HepG2 (cell line): ENCODE measurements at regions not wholly inside any gene's neighbourhood (a gene's known extent, or its start where the extent isn't known, plus 50 kb on each side); places are given as distances from the start of the nearest gene placed in this dataset.

Source experiments
- ATAC-seq: fragments of 200-7000 bp; cut with Tn5 transposase; 3 replicates; pipeline ENCODE4 v1.9.1; 2020; ENCODE audit warnings: mild to moderate bottlenecking, moderate library complexity
- BruUV-seq: library from RNA; stranded (reverse); fragments of 400-500 nt; replicated peaks from 2 replicates; lab custom pipeline; 2021; lab: Mats Ljungman, UMichigan
- CTCF ChIA-PET: fragments of 300-600 bp; formaldehyde crosslinking; extraction: SDS; loops from one replicate; lab custom pipeline; 2021; ENCODE audit warnings: low total read pairs, inconsistent platforms, low intra/inter-chr PET ratio; lab: Yijun Ruan, JAX
- POLR2A ChIA-PET: fragments of 350-600 bp; sonication (Branson Sonifier 250); formaldehyde crosslinking; loops from one replicate; lab custom pipeline; 2020; ENCODE audit warnings: antibody characterized with exemption, inconsistent platforms; lab: Yijun Ruan, JAX
- DNase-seq: peaks from one replicate; pipeline ENCODE4 v3.0.0-alpha.2; 2015; ENCODE audit warnings: low spot score
- FAIRE-seq: peaks from 3 replicates; lab custom pipeline; 2011; peaks lifted over from hg19 to GRCh38; lab: Jason Lieb, UNC
- H2AFZ ChIP-seq: one replicate; pipeline ENCODE4 v1.6.1; 2011; ENCODE audit warnings: low read length, inconsistent platforms
- H3K27ac ChIP-seq: fragments of 300-600 bp; 3 replicates; pipeline ENCODE4 v1.8.0; 2011; ENCODE audit warnings: mixed run types, mild to moderate bottlenecking, mixed read lengths, low read length, inconsistent platforms; ENCODE audit not compliant: insufficient read depth; ENCODE audit errors: extremely low read length
- H3K27me3 ChIP-seq, 2 experiments: fragments of 200-600 bp in 1 of 2; 2 replicates in 1 of 2; 3 replicates in 1 of 2; pipeline versions ENCODE4 v1.6.0 to v1.8.0; 2011; ENCODE audit warnings: low read length in 2 of 2, mild to moderate bottlenecking in 2 of 2, moderate library complexity in 2 of 2, inconsistent platforms in 1 of 2; ENCODE audit not compliant: insufficient read depth in 2 of 2, control insufficient read depth in 1 of 2
- H3K36me3 ChIP-seq, 2 experiments: fragments of 200-600 bp in 1 of 2; replicated peaks in 1 of 2; 2 replicates in 1 of 2; 3 replicates in 1 of 2; pipeline versions ENCODE4 v1.5.1 to v1.8.0; 2011; ENCODE audit warnings: low read length in 2 of 2, inconsistent platforms in 1 of 2; ENCODE audit not compliant: insufficient read depth in 2 of 2, control insufficient read depth in 1 of 2
- H3K4me1 ChIP-seq: 2 replicates; pipeline ENCODE4 v1.5.1; 2012; ENCODE audit warnings: low read length, inconsistent platforms; ENCODE audit not compliant: insufficient read depth
- H3K4me2 ChIP-seq: 2 replicates; pipeline ENCODE4 v1.6.0; 2011; ENCODE audit warnings: low read depth, low read length, inconsistent platforms
- H3K4me3 ChIP-seq, 3 experiments: fragments of 200-600 bp in 1 of 3; sonication (generic), shearing (Covaris generic) in 1 of 3; replicated peaks in 1 of 3; 2 replicates each; pipeline ENCODE4 v1.5.1; 2011 to 2016; ENCODE audit warnings: low read length in 3 of 3, inconsistent platforms in 2 of 3, low read depth in 2 of 3, mild to moderate bottlenecking in 2 of 3, control low read depth in 1 of 3, mixed read lengths in 1 of 3; ENCODE audit not compliant: insufficient read depth in 1 of 3
- H3K79me2 ChIP-seq: one replicate; pipeline ENCODE4 v1.6.1; 2011; ENCODE audit warnings: low read length, inconsistent platforms; ENCODE audit not compliant: insufficient read depth
- H3K9ac ChIP-seq: 2 replicates; pipeline ENCODE4 v1.6.0; 2011; ENCODE audit warnings: mild to moderate bottlenecking, low read depth, low read length, inconsistent platforms; ENCODE audit not compliant: insufficient read depth
- H3K9me3 ChIP-seq: 2 replicates; pipeline ENCODE4 v1.5.1; 2012; ENCODE audit warnings: mild to moderate bottlenecking, low read length
- H4K20me1 ChIP-seq: 2 replicates; pipeline ENCODE4 v1.6.0; 2011; ENCODE audit warnings: inconsistent platforms, mild to moderate bottlenecking, low read length, moderate library complexity; ENCODE audit not compliant: insufficient read depth
- CTCF ChIP-seq: sonication (generic); formaldehyde crosslinking; IDR thresholded peaks from 2 replicates; pipeline ENCODE4 v1.5.0; 2020; ENCODE audit warnings: mild to moderate bottlenecking, missing genetic modification reagents, moderate library complexity
- ETV6 ChIP-seq: sonication (generic); formaldehyde crosslinking; conservative IDR thresholded peaks from 2 replicates; pipeline ENCODE4 v1.4.0; 2020; ENCODE audit warnings: missing genetic modification reagents
- FIP1L1 ChIP-seq: fragments of 200-400 bp; formaldehyde crosslinking; IDR thresholded peaks from 2 replicates; pipeline ENCODE4 v1.6.1; 2018; ENCODE audit warnings: low read depth, mild to moderate bottlenecking, low read length, moderate library complexity, borderline replicate concordance; ENCODE audit not compliant: insufficient read depth
- HMG20A ChIP-seq: IDR thresholded peaks from 2 replicates; pipeline ENCODE4 v1.6.1; 2016; ENCODE audit warnings: borderline replicate concordance
- MAFF ChIP-seq: IDR thresholded peaks from 2 replicates; pipeline ENCODE4 v1.6.1; 2011; ENCODE audit warnings: low read depth, low read length, improper control_type of control experiment
- MXD3 ChIP-seq: IDR thresholded peaks from 2 replicates; pipeline ENCODE4 v1.6.1; 2016; ENCODE audit warnings: mild to moderate bottlenecking, missing biosample characterization, missing genetic modification reagents
- NBN ChIP-seq: fragments of 450-650 bp; conservative IDR thresholded peaks from 2 replicates; pipeline ENCODE4 v1.6.1; 2017
- NR0B2 ChIP-seq: sonication (generic); formaldehyde crosslinking; IDR thresholded peaks from 2 replicates; pipeline ENCODE4 v1.4.0; 2020; ENCODE audit warnings: mild to moderate bottlenecking, missing genetic modification reagents
- SMC3 ChIP-seq: IDR thresholded peaks from 2 replicates; pipeline ENCODE4 v1.6.1; 2011; ENCODE audit warnings: low read length, improper control_type of control experiment
- TEAD3 ChIP-seq: optimal IDR thresholded peaks from 2 replicates; pipeline ENCODE3; 2016; ENCODE audit warnings: borderline replicate concordance
- ZBTB26 ChIP-seq: IDR thresholded peaks from 2 replicates; pipeline ENCODE4 v1.6.1; 2016; ENCODE audit warnings: missing compliant biosample characterization, missing genetic modification reagents, borderline replicate concordance
- ZFP36L2 ChIP-seq: sonication (generic); formaldehyde crosslinking; IDR thresholded peaks from 2 replicates; pipeline ENCODE4 v1.4.0; 2020; ENCODE audit warnings: missing genetic modification reagents
- ZMAT5 ChIP-seq: sonication (generic); formaldehyde crosslinking; IDR thresholded peaks from 2 replicates; pipeline ENCODE4 v1.5.0; 2020; ENCODE audit warnings: mild to moderate bottlenecking, low read depth, missing genetic modification reagents, borderline replicate concordance
- ZNF296 ChIP-seq: sonication (generic); formaldehyde crosslinking; conservative IDR thresholded peaks from 2 replicates; pipeline ENCODE4 v1.5.0; 2020; ENCODE audit warnings: mild to moderate bottlenecking, missing genetic modification reagents
- ZNF33A ChIP-seq: sonication (generic); formaldehyde crosslinking; IDR thresholded peaks from 2 replicates; pipeline ENCODE4 v1.5.1; 2020; ENCODE audit warnings: missing genetic modification reagents, mild to moderate bottlenecking, moderate library complexity, borderline replicate concordance
- ZNF431 ChIP-seq: sonication (generic); formaldehyde crosslinking; IDR thresholded peaks from 2 replicates; pipeline ENCODE4 v1.9.0; 2022; ENCODE audit warnings: missing genetic modification reagents, low read depth, mild to moderate bottlenecking, borderline replicate concordance
- ZNF576 ChIP-seq: sonication (generic); formaldehyde crosslinking; IDR thresholded peaks from 2 replicates; pipeline ENCODE4 v1.4.0; 2020; ENCODE audit warnings: mild to moderate bottlenecking, missing genetic modification reagents
- ZNF703 ChIP-seq: sonication (generic); formaldehyde crosslinking; IDR thresholded peaks from 2 replicates; pipeline ENCODE4 v1.5.1; 2020; ENCODE audit warnings: missing genetic modification reagents, mild to moderate bottlenecking, moderate library complexity, borderline replicate concordance
- WGBS: methylation state at CpG from one replicate; pipeline ENCODE4 v1.1.6; 2017; ENCODE audit warnings: low lambda C conversion rate; 5-methylcytosine and 5-hydroxymethylcytosine counted together
- in situ Hi-C: cut with HindIII; loops from 2 replicates; pipeline ENCODE4 v1.10.0; 2017; ENCODE audit warnings: low pct_unique_long_range_greater_than_20kb; ENCODE audit not compliant: extremely low pct_ligation_motif_present
- intact Hi-C: fragments of 100-400 bp; cut with micrococcal nuclease; formaldehyde crosslinking; loops from one replicate; pipeline ENCODE4 v1.10.0; 2022; ENCODE audit not compliant: unreplicated experiment
- TF ChIP-seq, protein P1 (sequence below): IDR thresholded peaks from 2 replicates; pipeline ENCODE4 v1.6.1; 2012; ENCODE audit warnings: inconsistent platforms

DNA sequence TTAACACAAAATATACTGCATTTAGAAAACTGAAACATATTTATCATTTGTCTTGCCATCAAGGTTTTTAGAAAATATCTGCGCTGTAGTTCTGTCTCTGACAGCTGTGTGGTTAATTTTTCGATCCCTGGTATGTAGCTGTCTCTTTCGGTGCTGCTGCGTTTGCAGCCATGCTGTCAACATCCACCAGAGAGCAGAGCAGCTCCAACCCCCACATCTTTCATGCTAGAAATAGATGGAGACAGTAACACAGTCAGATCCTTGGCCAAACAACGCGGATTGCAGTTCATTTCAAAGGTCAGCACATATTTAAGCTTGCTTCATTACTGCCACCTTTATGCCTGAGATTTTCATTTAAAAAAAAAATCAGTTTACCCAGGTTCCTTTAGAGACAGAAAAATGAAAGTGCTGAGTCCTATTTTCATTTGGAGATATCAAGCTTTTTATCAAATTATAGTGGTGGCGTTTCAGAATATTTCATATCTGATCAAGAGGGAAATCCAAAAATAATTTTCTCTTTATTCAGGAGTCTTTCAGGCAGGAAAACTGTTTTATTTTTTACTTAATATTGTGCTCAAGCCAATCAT lies 157.7 kb upstream of the MMS22L start (continued):
- TF ChIP-seq ZMAT5 (CRISPR knock-in tag) (no peak), MXD3 (no peak), MAFF (peak; percentile 39), CTCF (CRISPR knock-in tag) (peak; percentile 69), SMC3 (peak; percentile 24; the same call in 1 of the 2 replicates), ZNF431 (CRISPR knock-in tag) (no peak), TEAD3 (peak; percentile 63)

DNA sequence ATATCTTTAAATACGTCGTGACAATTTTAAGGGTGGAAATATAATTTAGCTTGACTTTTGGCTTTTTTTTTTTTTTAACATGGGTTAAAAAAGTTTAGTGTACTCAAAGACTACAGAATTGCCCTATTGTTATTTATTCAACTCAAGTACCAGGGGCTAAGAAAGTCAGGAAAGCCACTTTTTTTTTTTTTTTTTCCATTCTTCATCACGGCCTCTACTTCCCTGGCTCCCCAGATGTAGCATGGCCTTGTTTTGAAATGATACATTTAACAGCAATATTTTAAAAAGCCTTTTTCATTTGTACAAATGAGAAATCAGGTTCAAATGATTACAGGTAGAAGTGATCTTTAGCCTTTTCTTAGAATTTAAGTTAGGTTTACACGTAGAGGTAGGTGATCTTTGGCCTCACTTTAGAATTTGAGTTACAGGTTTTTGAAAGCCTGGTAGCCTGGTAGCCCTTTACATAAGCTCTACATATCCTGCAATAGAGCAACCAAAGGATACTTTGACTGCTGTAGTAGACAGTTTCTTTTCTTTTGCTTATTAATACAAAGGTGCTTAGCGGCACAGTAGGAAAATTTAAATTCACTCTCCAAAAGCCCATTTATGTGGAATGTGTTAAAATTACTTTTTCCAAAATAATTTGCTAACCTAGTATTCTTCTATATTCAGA lies 160.5 kb upstream of the MMS22L start:
- no TSS peak for BruUV-seq
- in situ Hi-C loops (no loop called here), intact Hi-C loops (loop anchor here (5.0 kb wide), 1 partner anchor 1404 kb away; no protein-coding TSS in a partner anchor)
- 24% methylated on average over 5 of the region's 5 CpGs for WGBS
- Histone ChIP-seq H3K79me2 (no peaks in the 10 kb centered on the region), H3K4me3 (no peak overlapping the region), H3K4me2 (no peak overlapping the region), H3K27ac (no peak overlapping the region), H4K20me1 (no peaks in the 10 kb centered on the region), H2AFZ (no peak overlapping the region), H3K9me3 (no peaks in the 10 kb centered on the region), H3K27me3 (no peaks in the 10 kb centered on the region; a peak in 1 of 5 replicates), H3K9ac (no peak overlapping the region), H3K4me1 (no peaks in the 10 kb centered on the region), H3K36me3 (no peaks in the 10 kb centered on the region)
- ChIA-PET CTCF (no interaction called here), POLR2A (no interaction called here)
- no peak for ATAC-seq
- no peak for DNase-seq
- FAIRE-seq = no peak
- TF ChIP-seq ETV6 (CRISPR knock-in tag) = no peak
- TF ChIP-seq ZNF703 (CRISPR knock-in tag) = no peak
- no peak for TF ChIP-seq ZFP36L2 (CRISPR knock-in tag)
- TF ChIP-seq, protein P1, sequence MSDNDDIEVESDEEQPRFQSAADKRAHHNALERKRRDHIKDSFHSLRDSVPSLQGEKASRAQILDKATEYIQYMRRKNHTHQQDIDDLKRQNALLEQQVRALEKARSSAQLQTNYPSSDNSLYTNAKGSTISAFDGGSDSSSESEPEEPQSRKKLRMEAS = no peak
- TF ChIP-seq ZNF296 = no peak
- TF ChIP-seq ZBTB26 (CRISPR knock-in tag) = no peak
- TF ChIP-seq ZNF576 = no peak
- TF ChIP-seq NBN = no peak
- no peak for TF ChIP-seq ZNF33A (CRISPR knock-in tag)
- TF ChIP-seq FIP1L1 = no peak
- no peak for TF ChIP-seq HMG20A (CRISPR knock-in tag)
- no peak for TF ChIP-seq NR0B2 (CRISPR knock-in tag)
